Stimulated activated CD8-positive, alpha-beta memory T cell treated with anti-CD3 and anti-CD28 coated beads, Interleukin-15, amount 100 ng/mL, for 1 hour (primary cell): ENCODE measurements at regions not wholly inside any gene's neighbourhood (a gene's known extent, or its start where the extent isn't known, plus 50 kb on each side); places are given as distances from the start of the nearest gene placed in this dataset.

Experiments
- DNase-seq: peaks from one replicate; pipeline ENCODE4 v3.0.0-alpha.2; 2020; ENCODE audit warnings: low read depth

- no peak for DNase-seq
Observed at GRCh38 chr18:24786027-24786426, 325.6 kb downstream of the HRH4 start.

GRCh38 chr18:24790347-24790746, 329.9 kb downstream of the HRH4 start:
- DNase-seq: no peak

GRCh38 chr18:24791751-24792545, 331.5 kb downstream of the HRH4 start:
- DNase-seq: no peak

GRCh38 chr18:24793742-24794141, 333.3 kb downstream of the HRH4 start:
- DNase-seq: no peak

- DNase-seq: no peak
Observed at GRCh38 chr18:24795129-24795528, 334.7 kb downstream of the HRH4 start.

- no peak for DNase-seq
Observed at GRCh38 chr18:24797981-24798380, 337.5 kb downstream of the HRH4 start.

- no peak for DNase-seq
Observed at GRCh38 chr18:24799176-24799575, 338.7 kb downstream of the HRH4 start.

- no peak for DNase-seq
Observed at GRCh38 chr18:24799720-24800119, 339.3 kb downstream of the HRH4 start.

- no peak for DNase-seq
Observed at GRCh38 chr18:24801001-24801400, 340.6 kb downstream of the HRH4 start.

- no peak for DNase-seq
Observed at GRCh38 chr18:24802456-24802855, 342.0 kb downstream of the HRH4 start.

GRCh38 chr18:24805156-24805555, 344.7 kb downstream of the HRH4 start:
- DNase-seq: no peak

GRCh38 chr18:24809173-24809950, 348.9 kb downstream of the HRH4 start:
- DNase-seq: no peak

- no peak for DNase-seq
Observed at GRCh38 chr18:24810561-24811305, 350.3 kb downstream of the HRH4 start.

- DNase-seq: no peak
Observed at GRCh38 chr18:24811950-24812681, 351.7 kb downstream of the HRH4 start.

GRCh38 chr18:24814521-24814920, 354.1 kb downstream of the HRH4 start:
- no peak for DNase-seq

- DNase-seq: no peak
Observed at GRCh38 chr18:24817150-24817549, 356.7 kb downstream of the HRH4 start.

- no peak for DNase-seq
Observed at GRCh38 chr18:24817587-24818371, 357.3 kb downstream of the HRH4 start.

- DNase-seq: no peak
Observed at GRCh38 chr18:24818441-24818840, 358.0 kb downstream of the HRH4 start.

- DNase-seq: no peak
Observed at GRCh38 chr18:24819141-24819890, 358.9 kb downstream of the HRH4 start.

GRCh38 chr18:24825397-24825796, 365.0 kb downstream of the HRH4 start:
- DNase-seq: no peak
